LHCN-M2 (cell line): ENCODE measurements at regions not wholly inside any gene's neighbourhood (a gene's known extent, or its start where the extent isn't known, plus 50 kb on each side); places are given as distances from the start of the nearest gene placed in this dataset.

Experiments used
- DNase-seq: peaks from one replicate; pipeline ENCODE4 v3.0.0-alpha.2; 2012; ENCODE audit warnings: low read depth

DNA sequence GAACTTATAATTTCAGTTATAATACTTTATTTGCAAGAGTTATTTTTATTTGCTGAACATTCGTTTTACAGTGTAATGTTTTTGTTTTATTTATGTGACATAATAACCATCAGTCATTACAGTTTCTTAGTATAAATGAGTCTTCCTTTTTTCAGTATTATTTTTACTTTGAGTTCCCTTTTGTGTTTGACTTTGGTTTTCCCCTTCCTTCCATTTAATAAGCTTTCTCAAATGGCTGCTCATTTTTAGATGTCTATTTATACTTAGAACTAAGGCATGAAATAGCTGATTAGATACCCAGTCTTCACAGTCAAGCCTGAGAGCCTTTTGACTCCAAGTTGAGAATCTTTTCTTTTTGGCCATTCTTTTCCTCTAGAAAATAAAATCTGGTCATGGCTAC lies 404.5 kb downstream of the LRFN5 start:
- DNase-seq: no peak

DNA sequence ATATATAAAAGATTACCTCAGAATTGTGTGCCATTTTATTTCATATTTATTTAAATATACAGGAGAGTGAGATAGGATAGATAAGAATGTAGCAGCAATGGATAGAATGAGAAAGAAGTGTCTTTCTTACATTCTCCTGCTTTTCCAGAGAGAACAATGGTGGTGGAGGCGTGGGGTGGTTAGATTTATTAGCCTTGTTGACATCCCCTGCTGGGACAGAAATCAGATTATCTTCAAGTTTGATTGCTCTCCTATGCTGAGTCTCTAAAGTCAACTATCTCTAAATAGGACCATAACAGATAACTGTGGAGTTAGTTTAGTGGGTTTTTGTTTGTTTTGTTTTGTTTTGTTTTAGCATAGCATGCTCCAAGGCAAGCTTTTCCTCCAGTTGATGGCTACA lies 397.6 kb downstream of the LRFN5 start:
- no peak for DNase-seq

DNA sequence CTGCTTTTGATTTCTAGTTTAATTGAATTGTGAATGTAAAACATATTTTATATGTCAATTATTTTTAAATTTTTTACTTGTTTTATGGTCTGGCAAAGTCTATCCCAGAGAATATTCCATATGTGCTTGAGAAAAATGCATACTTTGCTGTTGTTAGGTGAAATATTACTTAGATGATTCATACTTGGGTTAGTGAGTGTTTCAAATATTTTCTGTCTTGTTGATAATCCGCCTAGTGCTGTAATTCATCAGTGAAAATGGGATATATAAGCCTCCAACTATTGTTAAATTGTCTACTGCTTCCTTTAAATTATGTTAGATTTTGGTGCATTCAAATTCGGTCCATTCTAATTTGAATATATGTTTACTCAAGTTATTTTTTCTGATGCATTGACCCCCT lies 395.5 kb downstream of the LRFN5 start:
- no peak for DNase-seq

DNA sequence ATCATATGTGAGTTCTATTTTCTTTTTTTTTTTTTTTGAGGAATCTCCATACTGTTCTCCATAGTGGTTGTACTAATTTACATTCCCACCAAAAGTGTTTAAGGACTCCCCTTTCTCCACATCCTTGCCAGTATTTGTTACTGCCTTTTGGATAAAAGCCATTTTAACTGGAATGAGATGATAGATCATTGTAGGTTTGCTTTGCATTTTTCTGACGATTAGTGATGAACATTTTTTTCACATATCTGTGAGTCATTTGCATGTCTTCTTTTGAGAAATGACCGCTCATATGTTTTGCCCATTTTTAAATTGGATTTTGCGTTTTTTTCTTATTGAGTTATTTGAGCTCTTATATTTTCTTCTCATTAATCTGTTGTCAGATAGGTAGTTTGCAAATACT lies 394.8 kb downstream of the LRFN5 start:
- DNase-seq: no peak

DNA sequence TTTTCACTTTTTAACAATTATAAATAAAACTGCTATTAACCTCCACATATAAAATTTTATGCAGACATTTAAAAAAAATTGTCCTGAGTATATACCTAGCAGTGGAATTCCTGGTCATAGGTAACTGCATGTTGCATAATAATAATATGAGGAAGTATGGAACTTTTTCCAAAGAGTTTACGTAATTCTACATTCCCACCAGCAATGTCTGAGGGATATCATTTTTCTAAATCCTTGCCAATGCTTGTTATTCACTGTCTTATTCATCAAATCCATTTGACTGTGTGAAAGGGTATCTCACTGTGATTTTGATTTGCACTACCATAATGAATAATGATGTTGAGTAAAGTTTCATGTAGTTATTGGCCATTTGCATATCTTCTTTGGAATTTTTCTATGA lies 393.8 kb downstream of the LRFN5 start:
- DNase-seq: no peak

DNA sequence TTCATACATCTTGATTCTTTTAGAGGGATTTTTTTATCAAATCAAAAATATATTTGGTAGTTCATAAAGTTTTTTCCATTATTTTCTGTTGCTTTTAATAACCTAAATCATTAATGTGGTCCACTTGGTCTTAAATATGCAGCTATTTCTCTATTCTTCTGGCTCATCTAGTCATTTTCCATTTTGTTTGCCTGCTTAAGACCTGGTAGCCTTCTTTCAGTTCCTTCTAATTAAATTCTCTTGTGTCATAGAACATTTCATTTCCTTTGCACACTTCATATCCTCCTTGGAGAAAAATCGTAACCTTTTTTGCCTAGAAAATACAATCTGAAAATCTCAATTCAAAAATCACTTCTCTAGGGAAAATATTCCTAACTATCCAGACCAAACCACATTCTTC lies 387.0 kb downstream of the LRFN5 start:
- no peak for DNase-seq

DNA sequence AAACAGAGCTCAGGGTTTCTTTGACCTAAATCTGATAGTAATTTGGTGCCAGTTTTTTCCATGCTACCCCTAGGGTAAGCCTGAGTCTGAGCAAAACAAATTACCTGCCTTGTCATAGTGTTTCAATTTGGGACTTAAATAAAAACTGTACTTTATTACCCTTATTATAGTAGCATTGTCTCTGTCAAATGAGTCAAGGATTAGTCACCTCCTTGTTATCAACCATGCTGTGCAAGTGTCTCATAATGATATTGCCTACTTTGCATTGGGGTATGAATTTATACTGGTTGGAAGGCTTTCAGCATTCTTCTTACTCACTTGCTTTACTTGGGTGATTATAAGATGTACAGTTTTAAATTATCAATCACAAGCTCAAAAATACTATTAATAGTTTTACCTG lies 380.0 kb downstream of the LRFN5 start:
- DNase-seq: no peak

DNA sequence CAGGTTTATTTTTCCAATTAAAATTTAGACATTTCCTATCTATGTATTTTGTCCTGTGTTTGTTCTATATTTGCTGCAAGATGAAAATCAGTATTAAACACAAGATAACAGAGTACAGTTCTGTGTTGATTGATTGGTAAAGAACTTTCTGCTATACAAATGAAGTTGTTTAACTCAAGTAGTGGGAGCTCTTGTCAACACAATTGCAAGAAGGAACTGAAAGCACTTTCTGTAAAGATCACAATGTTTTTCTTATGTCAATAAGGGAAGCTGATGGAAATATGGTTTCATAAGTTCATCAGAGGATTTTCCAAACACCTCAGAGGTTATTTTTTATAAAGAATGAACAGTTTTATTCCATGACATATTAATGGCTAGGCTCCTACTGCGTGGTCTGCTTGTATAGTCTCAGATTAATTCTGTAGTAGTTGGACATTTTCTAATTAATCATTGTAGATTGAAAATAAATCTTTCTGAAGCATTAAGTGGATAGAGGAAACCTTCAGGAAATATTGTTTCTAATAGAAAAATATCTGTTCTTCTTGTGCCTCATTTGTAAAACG lies 379.5 kb downstream of the LRFN5 start:
- DNase-seq: no peak

DNA sequence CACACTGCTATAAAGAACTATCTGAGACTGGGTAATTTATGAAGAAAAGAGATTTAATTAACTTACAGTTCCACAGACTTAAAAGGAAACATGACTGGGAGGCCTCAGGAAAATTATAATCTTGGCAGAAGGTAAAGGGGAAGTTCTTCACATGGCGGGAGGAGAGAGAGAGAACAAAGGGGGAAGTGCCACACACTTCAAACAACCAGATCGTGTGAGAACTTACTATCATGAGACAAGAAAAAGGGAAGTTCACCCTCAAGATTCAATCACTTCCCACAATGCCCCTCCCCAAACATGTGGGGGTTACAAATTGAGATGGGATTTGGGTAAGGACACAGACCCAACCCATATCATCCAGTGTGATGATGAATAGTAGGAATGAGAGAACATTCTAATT lies 366.5 kb downstream of the LRFN5 start:
- no peak for DNase-seq

DNA sequence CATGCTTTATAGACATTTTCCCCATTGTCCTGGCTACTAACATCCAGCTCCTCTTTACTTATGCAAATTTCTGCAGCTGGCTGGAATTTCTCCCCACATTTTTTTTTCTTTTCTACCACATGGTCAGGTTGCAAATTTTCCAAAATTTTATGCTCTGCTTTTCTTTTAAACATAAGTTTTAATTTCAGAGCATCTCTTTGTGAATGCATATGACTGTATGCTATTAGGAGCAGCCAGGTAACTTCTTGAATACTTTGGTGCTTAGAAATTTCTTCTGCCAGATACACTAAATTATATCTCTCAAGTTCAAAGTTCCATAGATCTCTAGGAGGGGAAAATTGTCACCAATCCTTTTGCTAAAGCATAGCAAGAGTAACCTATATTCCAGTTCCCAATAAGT lies 365.9 kb downstream of the LRFN5 start:
- DNase-seq: no peak

DNA sequence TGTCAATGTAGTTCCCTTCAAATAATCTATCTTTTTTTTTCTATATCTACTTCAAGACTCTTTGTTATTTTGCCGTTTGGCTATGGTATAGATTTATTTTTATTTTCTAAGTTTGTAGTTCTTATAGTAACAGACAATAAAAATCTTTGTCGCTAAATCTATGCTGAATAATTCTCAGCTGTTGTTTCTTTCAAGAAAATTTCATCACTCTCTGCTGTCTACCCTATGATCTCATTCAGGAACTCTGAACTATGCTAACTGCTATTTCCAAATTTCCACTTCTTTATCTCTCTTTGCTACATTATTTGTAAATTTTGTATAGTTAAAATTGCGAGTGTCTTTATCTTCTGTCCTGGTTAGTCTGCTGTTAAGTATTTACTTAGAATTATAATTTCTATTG lies 353.6 kb downstream of the LRFN5 start:
- no peak for DNase-seq

DNA sequence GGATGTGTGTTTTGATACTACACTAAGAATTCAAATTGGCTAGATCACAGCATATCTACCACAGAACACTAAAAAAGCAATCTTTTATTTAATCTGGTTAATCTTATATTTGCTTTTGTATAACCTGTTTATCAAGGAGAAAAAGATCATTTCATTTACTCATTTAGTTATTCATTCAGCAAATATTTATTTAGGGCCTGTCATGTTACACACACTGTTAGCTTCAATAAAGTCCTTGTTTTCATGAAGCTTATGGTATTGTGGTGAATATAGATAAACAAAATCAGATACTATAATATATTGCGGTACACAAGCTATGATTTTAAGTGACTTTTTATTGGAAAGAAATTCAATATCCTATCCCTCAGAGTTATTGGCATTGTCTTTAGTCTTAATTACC lies 350.8 kb downstream of the LRFN5 start:
- no peak for DNase-seq
